Right renal cortex interstitium (tissue), 3 donors: ENCODE measurements at regions not wholly inside any gene's neighbourhood (a gene's known extent, or its start where the extent isn't known, plus 50 kb on each side); places are given as distances from the start of the nearest gene placed in this dataset.
A peak's percentile ranks its signal among the peaks of the same experiment; 100 is the strongest.

Experiments used
- DNase-seq, 3 donors: peaks; one replicate each; pipeline ENCODE4 v3.0.0-alpha.2; 2013; ENCODE audit warnings: low read depth in 3 of 3, low spot score in 2 of 3

DNA sequence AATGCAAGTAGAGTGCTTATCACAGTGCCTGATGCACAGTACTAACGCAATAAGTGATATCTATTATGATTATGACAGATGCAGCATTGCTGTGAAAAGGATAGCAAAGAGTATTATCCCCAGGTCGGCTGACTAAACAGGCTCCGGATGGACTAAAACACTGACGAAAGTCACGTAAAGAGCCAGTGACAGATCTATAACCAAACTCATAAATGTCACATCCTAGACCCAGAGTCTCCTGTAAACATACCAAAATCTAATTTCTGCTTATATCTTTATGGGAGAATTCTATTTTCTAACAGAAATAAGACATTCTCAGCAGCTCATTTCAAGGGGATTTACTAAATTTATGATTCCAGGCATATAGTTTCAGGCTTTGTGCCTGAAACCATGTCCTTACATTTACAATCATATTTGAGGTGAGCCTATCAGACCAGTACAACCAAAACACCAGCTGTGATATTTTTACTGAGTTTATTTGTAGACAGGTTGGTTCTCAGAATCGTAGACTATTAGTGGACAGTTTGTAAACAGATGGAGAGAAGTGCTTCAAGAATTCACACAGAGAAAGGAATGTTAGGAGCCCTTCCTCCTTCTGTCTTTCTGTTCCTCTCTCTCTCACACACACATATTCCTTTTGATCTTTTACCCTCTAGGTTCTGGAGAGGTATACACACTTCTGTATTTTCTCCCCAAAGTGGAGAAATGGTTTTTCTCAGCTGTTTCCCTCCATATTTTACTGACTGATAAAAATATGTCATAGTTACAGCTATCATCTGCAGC, 52.4 kb upstream of the WDR26 start:
- DNase-seq = no peak

DNA sequence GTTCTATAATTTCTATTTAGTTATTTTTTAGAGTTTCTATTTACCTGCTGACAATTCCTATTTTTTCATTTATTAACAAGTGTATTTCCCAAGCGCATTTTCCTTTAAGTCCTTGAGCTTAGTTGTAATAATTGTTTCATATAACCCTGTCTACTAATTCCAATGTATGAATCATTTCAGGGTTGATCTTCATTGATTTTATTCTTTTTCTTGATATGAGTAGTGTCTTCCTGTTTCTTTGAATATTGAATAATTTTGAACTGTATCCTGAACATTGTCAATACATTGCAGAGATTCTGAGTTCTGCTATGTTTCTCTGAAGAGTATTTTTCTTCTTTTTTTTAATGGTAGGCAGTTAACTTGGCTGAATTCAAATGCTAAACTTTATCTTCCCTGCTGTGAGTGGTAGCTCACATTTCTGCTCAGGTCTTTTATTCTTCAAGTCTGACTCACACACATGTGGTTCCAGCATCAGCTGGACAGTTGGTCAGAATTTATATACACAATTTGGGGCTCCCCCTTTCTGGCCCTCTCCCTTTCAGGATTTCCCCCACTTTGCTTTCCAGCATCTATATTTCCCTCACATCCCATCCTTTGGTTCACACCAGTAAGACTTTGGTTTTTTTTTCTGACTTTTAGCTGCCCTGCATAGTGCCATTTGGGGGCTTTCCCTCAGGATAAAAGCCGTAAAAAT, 54.4 kb upstream of the WDR26 start:
- no peak for DNase-seq

DNA sequence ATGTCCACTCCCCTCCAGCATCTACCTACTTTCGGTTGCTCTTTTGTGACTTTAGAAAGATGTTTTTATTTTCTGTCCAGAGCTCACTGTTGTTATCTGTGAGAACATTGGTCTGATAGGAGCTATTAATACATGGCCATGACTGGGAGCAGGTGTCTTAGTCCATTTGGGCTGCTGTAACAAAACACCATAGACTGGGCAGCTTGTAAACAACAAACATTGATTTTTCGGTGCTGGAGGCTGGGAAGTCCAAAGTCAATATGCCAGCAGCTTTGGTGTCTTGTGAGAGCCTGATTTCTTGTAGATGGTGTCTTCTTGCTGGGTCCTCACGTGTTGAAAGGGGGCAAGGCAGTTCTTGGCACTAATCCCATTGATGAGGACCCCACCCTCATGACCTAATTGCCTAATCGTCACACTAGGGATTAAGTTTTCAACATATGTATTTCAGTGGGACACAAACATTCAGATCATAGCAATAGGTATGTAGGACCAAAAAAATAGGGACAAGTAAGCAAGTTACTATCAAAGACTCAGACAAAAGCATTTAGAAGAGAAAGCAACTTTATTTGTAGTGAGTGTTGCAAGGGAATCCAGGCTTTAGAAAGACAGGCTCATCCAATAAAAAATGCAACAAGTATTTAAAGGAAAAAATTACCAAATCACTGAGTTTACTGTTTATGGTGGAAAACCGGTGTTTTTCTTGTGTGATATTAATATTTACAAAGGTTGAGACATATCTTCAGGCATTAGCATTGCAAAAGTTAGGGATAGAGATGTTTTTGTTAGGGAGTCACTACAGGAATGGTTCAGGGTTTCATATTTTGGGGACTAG, 55.2 kb upstream of the WDR26 start:
- no peak for DNase-seq

DNA sequence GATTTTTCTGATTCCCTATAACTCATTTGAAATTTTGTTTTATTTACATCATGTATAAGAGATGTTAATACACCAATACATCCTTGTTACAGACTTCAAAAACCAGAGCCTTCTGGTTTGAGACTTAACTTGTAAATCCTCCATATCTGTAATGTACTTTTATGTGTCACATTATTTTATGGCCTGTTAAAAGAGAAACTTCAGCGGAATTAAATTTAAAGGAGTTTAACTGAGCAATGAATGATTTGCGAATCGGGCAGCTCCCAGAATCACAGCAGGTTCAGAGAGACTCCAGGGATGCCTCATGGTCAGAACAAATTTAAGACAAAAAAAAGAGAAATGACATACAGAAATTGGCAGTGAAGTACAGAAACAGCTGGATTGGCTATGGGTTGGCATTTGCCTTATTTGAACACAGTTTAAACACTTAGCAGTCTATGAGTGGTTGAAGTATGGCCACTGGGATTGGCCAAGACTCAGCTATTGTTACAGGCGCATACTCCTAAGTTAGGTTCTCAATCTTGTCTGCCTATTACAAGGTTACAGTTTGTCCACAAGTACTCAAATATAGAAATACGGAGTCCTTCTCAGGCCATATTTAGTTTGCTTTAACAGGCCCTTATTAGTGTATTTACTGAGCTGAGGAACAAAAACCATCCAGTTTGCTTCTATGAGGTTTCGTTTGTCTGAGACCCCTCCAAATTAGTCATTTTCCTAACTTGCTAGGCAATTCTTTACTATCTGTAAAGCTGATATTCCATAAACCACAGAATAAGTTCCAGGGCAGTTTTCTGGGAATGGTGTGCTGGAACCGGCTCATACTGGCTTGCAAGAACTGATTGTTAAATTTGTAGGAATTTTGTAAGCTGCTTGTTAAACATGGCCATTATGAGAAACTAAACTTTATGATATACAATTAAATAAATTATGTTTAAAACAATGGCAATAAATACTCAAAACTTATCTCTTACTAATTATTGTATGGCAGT, 56.2 kb upstream of the WDR26 start:
- DNase-seq = no peak

DNA sequence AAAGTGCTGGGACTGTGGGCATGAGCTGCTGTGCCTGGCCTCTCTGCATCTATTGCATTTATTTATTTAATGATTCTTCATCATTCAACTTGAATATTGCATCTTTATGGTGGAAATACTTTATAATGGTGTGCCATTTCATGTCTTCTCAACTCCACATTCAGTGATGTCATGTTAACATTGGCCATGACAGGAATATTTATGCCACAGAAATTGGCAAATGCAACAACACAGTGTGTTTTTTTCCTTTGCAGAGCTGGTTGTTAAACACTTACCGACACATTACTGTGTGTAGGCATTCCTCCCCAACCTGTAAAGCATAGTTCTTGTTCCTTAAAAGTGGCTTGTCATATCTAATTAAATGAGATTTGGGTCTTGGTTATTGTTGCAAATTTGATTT, 57.4 kb upstream of the WDR26 start:
- no peak for DNase-seq

DNA sequence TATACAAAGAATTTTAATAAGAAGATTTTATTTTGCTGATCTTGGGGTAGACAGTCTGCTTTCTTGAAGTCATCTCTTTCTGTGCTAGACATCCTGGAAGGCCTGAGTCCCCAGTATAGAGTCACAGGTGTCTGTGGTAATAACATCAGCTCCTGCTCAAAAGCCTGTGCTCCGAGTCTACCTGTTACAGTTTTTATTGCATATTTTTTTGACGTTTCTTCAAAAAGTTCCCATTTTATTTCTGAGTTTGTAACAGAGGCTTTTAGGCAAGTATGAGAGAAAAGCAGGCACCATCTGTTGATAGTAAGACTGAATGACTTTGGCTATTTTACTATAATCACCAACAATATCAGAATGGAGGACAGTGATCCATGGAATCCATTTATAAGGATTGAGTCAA, 58.0 kb upstream of the WDR26 start:
- no peak for DNase-seq

DNA sequence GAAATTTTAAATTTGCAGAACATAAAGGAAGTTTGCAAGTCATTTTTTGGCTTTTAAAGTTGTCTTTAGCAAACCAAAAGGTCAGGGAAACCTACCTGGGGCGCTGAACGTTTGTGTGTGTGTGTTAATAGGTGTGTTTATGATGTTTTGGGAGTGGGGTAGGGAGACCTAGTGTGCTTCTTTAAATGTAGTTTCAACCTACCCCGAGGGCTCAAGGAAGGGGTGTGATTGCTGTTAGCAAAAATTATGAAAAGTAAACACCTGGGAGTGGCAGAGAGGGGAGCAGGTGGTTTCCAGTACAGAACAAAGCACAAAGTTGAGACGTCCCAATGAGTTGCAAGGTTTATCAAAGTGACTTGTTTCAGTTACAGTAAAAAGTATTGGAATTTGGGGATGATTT, 58.7 kb upstream of the WDR26 start:
- DNase-seq = no peak

DNA sequence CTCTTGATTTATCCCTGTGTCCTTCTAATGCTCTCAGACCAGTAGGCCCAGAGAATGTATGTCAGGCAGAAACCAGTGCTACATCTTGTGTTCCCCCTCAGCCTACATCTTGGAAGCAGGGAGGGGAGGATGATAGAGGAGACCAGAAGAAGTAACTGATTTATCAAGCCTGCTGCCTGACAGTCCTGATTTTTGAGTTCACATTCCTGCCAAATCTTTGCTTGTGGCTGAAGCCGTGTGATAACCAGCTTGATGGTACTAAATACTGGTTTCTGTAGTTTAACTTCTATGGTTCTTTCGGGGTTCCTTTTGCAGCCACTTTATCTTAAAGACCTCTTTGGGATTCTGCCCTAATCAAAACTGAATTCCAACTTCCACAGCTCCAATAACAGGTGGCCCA, 59.7 kb upstream of the WDR26 start:
- no peak for DNase-seq

DNA sequence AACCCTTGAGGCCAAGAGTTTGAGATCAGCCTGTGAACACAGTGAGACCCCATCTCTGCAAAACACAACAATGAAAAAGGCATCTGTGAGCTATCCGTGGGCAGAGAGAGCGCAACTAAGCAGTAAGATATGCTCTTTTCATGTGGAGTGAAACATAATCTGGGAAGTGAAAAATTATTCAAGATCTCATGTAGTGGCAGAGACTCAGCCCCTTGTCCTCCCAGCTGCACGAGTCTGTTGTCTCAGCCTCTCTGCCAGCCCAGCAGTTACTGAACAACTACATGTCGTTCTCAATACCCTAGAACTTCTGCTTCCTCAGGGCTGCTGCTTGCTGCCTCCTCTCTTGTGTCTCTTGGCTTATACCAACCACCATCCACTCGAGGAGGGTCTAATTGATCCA, 61.3 kb upstream of the WDR26 start:
- DNase-seq = no peak

DNA sequence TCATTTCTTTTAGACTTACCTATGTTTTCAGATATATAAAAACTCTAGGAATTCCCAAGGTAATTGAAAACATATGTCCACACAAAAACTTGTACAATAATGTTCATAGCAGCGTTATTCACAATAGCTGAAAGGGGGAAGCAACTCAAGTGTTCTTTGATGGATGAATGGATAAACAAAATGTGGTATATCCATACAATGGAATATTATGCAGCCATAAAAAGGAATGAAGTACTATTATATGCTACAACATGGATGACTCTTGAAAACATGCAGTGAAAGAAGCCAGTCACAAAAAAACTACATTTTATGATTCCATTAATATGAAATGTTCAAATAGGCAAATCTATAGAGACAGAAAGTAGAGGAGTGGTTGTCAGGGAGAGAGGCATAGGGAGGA, 62.2 kb upstream of the WDR26 start:
- DNase-seq = no peak

DNA sequence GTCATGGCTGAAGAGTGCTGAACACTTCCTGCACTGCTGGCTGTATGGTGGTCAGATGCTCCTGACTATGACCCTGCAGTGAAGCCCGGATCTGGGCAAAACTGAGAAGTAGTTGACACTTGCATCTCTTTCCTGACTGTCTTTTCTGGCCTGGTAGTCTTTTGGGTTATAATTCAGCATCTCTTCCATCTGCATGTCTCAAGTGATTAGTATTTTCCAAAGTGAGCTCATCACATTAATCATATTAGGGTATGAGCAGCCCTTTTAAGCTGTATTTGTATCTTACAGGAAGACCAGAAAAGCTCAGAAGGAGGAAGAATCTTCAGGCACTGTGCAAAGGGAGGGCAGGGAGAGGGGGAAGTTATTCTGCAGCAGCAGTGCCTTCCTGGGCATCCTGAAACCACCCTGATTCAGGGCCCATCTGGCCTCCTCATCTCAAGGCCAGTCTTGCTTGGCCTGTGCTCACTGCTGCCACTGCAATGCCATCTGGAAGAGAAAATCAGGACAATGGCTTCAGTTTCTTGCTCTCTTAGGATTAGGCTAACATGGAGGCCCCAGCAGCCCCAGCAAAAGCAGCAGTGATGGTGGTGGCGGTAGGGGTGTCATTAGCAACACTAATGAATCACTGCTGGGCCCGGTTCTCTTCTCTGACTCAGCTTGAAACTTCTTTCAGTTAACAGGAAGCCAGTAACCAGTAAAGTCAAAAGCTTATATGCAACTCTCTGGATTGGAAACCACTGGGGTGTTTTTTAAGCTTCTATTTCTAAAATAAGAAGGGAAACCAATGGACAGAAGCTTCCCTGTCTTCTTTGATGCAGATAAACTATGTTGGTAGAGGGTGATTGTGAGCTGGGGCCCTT, 63.3 kb upstream of the WDR26 start:
- DNase-seq = no peak

DNA sequence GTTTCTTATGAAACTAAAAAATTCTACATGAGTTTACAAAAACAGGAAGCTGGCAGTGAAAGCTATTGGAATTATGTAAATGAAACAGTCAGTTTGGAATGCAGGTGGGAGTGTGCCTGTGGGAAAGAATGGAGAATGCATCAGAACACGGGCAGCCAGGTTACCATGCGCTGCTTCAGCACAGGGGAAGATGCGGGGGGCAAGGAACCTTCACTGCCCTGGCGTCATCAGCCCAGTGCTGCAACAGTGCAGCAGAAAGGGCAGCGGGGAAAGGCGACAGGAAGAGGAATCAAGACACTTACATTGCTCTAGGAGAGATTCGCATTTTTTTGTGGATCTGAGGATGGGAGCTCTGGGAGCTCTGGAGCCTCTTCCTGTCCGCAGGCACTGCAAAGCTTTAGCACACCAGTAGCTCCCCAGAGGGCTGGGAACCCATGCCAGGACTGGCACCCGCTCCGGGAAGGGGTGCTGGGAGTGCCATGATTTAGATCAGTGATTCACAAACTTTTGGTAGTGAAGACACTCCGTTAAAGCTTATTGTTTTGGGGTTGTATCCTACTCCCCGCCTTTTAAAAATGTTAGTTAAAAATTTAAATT, 64.1 kb upstream of the WDR26 start:
- DNase-seq = peak in 1 of 3 donors; percentile 35

DNA sequence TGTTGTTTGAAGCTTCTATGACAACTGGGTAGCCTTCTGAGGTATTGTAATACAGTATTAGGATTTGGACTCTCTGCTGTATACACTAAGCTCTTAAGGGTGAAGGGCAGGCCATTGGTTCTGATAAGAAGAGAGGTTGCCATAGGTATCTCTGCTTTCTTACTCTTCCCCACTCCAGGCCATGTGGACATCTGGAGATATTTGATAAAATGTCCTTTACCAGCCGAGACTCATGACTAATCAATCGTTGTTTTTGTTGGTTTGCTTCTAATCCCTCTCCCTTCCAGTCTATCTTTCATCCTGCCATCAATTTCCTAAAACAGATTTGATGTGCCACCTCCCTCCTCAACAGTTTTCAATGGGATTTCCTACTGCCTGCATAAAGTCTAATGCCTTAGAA, 64.6 kb upstream of the WDR26 start:
- DNase-seq = no peak

DNA sequence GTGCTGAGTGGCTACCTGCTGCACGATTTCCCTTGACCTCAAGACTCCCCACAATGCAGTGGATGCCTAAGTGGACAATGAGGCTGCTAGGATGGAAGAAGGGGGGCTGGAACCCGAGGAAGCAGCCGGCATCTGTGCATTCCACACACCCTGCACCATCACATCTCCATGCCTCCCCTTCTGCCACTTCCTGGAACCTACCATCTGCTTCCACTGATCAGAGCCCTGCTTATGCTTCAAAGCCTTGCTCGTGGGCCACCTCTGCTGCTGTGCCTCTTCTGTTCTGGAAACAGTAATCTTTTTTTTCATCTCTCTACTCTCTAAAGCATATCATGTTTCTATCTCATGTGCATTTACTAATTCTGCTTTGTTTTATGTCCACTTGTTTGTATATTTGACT, 66.2 kb upstream of the WDR26 start:
- no peak for DNase-seq

DNA sequence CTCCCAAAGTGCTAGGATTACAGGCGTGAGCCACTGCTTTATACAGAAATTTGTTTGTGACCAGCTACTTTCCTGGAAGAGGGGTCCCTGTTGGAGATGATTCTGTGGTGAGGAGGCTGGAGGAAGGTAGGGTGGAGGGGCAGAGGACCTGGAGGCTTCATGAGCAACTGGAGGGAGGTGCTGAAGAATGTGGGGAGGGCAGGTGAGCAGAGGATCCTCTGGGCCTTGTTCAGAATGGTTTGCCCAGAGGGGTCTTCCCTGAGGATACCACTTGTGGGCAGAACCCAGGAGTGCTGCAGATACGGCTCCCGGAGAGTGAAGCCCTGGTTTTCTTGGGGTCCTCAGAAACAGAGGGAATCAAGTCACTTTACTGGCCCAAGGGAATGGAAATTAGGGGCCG, 67.2 kb upstream of the WDR26 start:
- DNase-seq = no peak

DNA sequence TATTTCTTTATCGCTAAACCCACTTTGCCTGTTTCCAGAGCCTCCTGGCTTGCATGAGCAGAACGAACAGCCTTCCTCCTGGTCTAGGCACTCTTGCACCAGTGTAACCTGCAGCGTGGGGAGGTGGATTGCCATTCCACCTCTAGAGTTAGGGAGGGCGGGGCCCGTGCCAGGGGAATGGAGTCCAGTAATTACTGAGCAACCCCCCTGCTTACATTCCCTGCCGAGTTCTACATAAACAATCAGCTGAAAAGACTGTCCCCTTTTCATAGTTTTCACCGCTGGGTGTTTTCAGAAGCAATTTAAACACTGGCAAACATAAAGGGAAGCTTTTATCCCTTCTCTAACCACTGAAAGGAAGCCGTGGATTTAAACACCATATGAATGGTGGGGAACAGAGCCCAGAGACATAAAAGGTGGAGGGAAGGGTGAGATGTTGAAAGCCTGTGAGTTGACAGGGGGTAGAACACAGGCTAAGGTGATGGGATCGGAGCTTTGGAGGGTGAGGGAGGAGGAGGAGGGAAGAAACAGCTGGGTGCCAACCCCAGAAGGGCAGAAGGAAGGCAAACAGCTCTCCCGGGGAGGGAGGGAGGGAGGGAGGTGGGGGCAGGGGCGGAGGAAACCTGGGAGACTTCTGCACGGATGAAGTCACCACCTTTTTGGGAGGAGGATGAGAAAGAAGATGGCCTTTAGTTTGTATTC, 68.0 kb upstream of the WDR26 start:
- DNase-seq = no peak

DNA sequence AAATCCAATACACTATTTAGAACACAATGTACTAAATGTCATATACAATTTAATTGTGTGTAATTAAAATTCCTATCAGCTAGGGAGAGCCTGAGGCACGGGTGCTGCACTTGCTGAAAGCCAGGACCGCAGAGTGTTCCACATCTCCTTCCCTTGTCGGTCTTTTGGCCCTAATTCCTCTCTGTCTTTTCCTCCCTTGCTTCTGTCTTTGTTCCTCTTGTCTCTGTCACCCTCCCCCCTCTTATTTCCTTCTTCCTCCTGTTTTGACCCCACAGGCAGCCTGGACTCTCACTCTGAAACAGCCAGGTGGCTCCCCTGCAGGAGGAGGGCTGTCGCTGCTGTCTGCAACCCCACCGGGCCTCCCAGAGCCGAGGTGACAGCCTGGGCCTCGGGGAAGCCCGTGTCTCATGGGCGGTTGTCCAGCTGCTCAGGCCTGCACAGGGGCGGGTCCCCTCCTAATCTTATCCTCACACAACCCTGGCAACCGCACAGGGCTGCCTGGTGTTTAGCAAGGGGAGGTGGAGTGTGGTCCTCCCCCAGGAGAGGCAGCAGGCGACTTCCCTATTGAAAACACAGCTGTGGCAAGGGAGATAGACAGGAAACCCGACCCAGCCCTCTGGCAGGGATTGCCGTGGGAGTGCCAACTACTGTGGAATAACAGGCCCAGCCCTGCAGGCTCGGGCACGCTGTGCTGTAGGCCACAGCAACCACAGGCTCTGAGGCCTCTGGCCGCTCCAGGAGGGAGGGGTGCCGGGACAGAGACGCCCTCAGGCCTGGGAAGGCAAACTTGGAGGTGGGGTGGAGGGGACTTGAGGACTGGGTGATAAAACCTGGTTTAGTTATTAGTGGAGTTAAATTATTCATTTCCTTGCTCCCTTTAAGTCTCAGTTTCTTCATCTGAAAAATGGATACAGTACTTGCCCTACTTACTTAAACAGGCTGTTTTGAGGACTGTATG, 68.8 kb upstream of the WDR26 start:
- peak in 1 of 3 donors; percentile 39 for DNase-seq
